Heart right ventricle (tissue), 16 donors: ENCODE measurements at regions not wholly inside any gene's neighbourhood (a gene's known extent, or its start where the extent isn't known, plus 50 kb on each side); places are given as distances from the start of the nearest gene placed in this dataset.

ENCODE experiments used
- ATAC-seq, 8 donors: fragments of 200-7000 bp; cut with Tn5 transposase; one replicate each; pipeline ENCODE4 v1.9.1; 2020; ENCODE audit warnings: mild to moderate bottlenecking in 8 of 8, moderate library complexity in 8 of 8, moderate number of reproducible peaks in 1 of 8
- DNase-seq, 2 donors: peaks; one replicate each; pipeline ENCODE4 v3.0.0-alpha.2; 2020
- H3K27ac ChIP-seq, 10 donors: fragments of 200-600 bp; sonication (generic) in 2 of 10; one replicate each; pipeline versions ENCODE4 v1.5.0 to v1.8.0; 2020 to 2022; ENCODE audit warnings: mild to moderate bottlenecking in 3 of 10
- H3K27me3 ChIP-seq, 7 donors: fragments of 200-600 bp; one replicate each; pipeline ENCODE4 v1.8.0; 2021 to 2022; ENCODE audit warnings: mild to moderate bottlenecking in 2 of 7
- H3K36me3 ChIP-seq, 9 donors: fragments of 200-600 bp; sonication (generic) in 1 of 9; one replicate each; pipeline versions ENCODE4 v1.5.0 to v1.8.0; 2020 to 2022; ENCODE audit warnings: mild to moderate bottlenecking in 2 of 9
- H3K4me1 ChIP-seq, 9 donors: fragments of 200-600 bp; sonication (generic) in 1 of 9; one replicate each; pipeline versions ENCODE4 v1.5.0 to v1.8.0; 2020 to 2022; ENCODE audit warnings: mild to moderate bottlenecking in 4 of 9
- H3K4me3 ChIP-seq, 10 donors: fragments of 200-600 bp; sonication (generic) in 2 of 10; one replicate each; pipeline versions ENCODE4 v1.5.0 to v1.8.0; 2020 to 2022; ENCODE audit warnings: mild to moderate bottlenecking in 7 of 10, moderate library complexity in 2 of 10
- H3K9me3 ChIP-seq, 11 donors: fragments of 200-600 bp in 10 of 11; sonication (generic) in 2 of 11; one replicate each; pipeline versions ENCODE4 v1.5.0 to v1.8.0; 2013 to 2022; ENCODE audit warnings: mild to moderate bottlenecking in 2 of 11, control low read depth in 1 of 11, moderate library complexity in 1 of 11
- WGBS, 2 donors: extraction: QIAGEN DNeasy Blood & Tissue Kit; methylation state at CpG; one replicate each; pipeline ENCODE4 v1.1.7; 2013; ENCODE audit warnings: inconsistent platforms in 1 of 2; 5-methylcytosine and 5-hydroxymethylcytosine counted together
- intact Hi-C, 10 donors: fragments of 100-400 bp; cut with DNase I; formaldehyde crosslinking; loops; one replicate each; pipeline versions ENCODE4 v1.11.1 to v1.14.2; 2022
- TF ChIP-seq, protein P1 (sequence below), 9 donors: fragments of 200-600 bp; sonication (generic) in 2 of 9; IDR thresholded peaks; one replicate each; pipeline versions ENCODE4 v1.5.0 to v1.8.0; 2021 to 2022; ENCODE audit warnings: antibody characterized with exemption in 9 of 9, mild to moderate bottlenecking in 5 of 9, moderate library complexity in 1 of 9
- donor health status: Arrhythmogenic right ventricular cardiomyopathy.
- donor health status: ischemic (EF 13 %, LVEDD 7.1; RV severe dilation, severe dysfunction).
- donor health status: healthy with polysubstance abuse.
- donor health status: DM: no; HTN: yes; CAD: no.
- donor health status: DM: no; HTN: no; CAD: no.
- donor health status: ischemic (EF 25% LVEDD 6.9; RV normal size, moderate dysfunction).
- donor health status: ischemic (EF 25% LVEDD 5.7; RV mildly dilated, moderate dysfunction).
- donor health status: healthy.
- donor health status: DM: yes; HTN: yes; CAD: no.
- donor health status: Ischemic cardiomyopathy.
- donor health status: ischemic (EF 35%, LVEDD 5.7; RV mildly dilated, moderate dysfunction).
- donor health status: nonischemic (EF 11% LVEDD 7.7; RV severe dilation, severe dysfunction).
- donor health status: DM: yes; HTN: yes; CAD: no.
- donor health status: PGD.
- donor health status: ischemic (EF 29% LVEDD 5.4; RV normal size, mild dysfunction).
- donor health status: nonischemic (EF 23%, LVEDD 6.1; RV moderate dilation, normal function).

DNA sequence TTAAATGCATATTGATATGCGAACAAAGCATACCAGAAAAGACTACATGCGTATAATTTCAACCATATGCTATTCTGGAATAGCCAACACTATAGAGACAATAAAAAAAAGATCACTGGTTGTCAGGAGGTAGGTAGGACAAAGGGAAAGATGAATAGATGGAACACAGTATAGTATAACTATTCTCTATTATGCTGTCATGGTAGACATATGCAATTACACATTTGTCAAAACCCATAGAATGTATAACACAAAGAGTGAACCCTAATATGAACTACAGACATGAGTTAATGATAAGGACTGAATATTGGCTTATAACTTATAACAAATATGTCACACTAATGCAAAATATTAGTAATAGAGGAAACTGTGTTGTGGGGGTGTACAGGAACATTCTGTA lies 460.8 kb downstream of the TAF11L14 start:
- no peaks in the 10 kb centered on the region for H3K36me3 ChIP-seq
- intact Hi-C loops = no loop called here

DNA sequence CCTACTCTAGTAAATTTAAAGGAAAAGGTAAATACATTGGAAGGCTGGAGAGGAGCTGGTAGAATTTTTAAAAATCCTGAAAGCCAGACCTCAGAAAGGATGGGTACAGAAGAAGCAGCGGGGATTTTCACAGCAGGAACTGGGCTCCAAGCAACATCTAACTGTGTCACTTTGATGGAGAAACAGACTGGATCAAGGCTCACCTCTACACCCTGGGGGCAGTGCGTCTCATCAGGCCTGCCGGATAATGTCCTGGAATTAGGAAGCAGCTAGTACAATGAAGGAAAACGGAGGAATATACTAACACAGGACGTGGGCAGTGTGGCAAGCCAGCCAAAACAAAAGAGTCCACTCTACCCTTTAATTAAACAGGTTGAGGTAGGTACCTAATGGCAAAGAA lies 463.6 kb downstream of the TAF11L14 start:
- Histone ChIP-seq H3K27ac (no peak overlapping the region), H3K9me3 (no peaks in the 10 kb centered on the region), H3K4me3 (no peak overlapping the region), H3K27me3 (no peaks in the 10 kb centered on the region), H3K36me3 (no peaks in the 10 kb centered on the region), H3K4me1 (no peaks in the 10 kb centered on the region)
- ATAC-seq (no peak), DNase-seq (no peak)
- intact Hi-C loops = no loop called here
- 53 to 54% methylated on average over 5 of the region's 5 CpGs for WGBS, 2 donors
- TF ChIP-seq, protein P1, sequence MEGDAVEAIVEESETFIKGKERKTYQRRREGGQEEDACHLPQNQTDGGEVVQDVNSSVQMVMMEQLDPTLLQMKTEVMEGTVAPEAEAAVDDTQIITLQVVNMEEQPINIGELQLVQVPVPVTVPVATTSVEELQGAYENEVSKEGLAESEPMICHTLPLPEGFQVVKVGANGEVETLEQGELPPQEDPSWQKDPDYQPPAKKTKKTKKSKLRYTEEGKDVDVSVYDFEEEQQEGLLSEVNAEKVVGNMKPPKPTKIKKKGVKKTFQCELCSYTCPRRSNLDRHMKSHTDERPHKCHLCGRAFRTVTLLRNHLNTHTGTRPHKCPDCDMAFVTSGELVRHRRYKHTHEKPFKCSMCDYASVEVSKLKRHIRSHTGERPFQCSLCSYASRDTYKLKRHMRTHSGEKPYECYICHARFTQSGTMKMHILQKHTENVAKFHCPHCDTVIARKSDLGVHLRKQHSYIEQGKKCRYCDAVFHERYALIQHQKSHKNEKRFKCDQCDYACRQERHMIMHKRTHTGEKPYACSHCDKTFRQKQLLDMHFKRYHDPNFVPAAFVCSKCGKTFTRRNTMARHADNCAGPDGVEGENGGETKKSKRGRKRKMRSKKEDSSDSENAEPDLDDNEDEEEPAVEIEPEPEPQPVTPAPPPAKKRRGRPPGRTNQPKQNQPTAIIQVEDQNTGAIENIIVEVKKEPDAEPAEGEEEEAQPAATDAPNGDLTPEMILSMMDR (IDR thresholded peaks at IDR 0.05) = no peak

More for the DNA sequence above, 460.8 kb downstream of the TAF11L14 start:
- DNase-seq = no peak
- Histone ChIP-seq H3K4me3 (no peak overlapping the region), H3K27me3 (no peaks in the 10 kb centered on the region), H3K27ac (no peak overlapping the region), H3K4me1 (no peaks in the 10 kb centered on the region), H3K9me3 (no peaks in the 10 kb centered on the region)
- no peak for ATAC-seq
- WGBS, 2 donors = 89% methylated on average over 2 of the region's 2 CpGs
- TF ChIP-seq, protein P1 (IDR thresholded peaks at IDR 0.05) = no peak

DNA sequence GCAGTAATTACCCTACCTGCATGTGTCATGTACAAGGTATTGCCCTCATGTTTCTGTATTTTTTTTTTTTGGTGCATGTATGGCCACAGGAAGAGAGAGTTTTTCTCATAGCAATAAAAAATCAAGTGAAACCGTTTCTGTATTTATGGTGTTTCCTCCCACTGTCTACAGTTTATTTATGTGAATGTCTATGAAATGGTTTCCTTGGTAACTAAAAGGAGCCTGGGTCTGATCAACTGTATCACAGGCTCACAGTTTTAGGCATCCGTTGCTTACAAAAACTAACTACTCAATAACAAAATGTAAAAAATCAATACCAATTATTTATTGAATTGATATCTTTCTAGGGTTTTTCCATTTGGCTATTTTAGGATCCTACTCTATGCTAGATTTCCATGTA lies 464.4 kb downstream of the TAF11L14 start:
- intact Hi-C loops = no loop called here
- Histone ChIP-seq H3K4me1 (no peaks in the 10 kb centered on the region), H3K27ac (no peak overlapping the region), H3K4me3 (no peak overlapping the region), H3K36me3 (no peaks in the 10 kb centered on the region), H3K9me3 (peaks cover 0 to 1% (median 0%) of the 10 kb centered on the region in 11 donors), H3K27me3 (no peaks in the 10 kb centered on the region)
- 53 to 60% methylated on average over 2 of the region's 2 CpGs for WGBS, 2 donors
- no peak for DNase-seq
- TF ChIP-seq, protein P1 (IDR thresholded peaks at IDR 0.05) = no peak
- no peak for ATAC-seq

DNA sequence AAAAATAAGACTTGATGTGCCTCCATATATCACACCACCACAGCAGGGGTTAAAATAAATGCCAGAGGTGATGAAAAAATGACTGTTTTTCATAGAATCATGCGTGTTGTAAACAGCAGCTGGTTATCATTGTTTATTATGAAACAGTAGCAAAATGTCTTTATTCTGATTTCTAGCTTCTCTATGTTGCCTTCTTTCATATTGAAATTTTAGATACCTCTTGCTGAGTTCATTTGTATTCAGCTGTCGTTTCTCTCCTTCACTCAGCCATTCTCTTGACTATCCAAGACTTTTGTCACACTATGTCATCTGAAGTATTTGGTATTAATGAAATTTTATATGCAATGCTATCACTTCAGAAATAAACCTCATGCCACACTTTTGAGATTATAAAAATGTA lies 465.0 kb downstream of the TAF11L14 start:
- TF ChIP-seq, protein P1 (IDR thresholded peaks at IDR 0.05) = no peak
- H3K4me3 ChIP-seq = no peak overlapping the region
- no peaks in the 10 kb centered on the region for H3K4me1 ChIP-seq
- peaks cover 0 to 3% (median 0%) of the 10 kb centered on the region in 11 donors for H3K9me3 ChIP-seq
- H3K27ac ChIP-seq = no peak overlapping the region
- H3K27me3 ChIP-seq = no peaks in the 10 kb centered on the region
- intact Hi-C loops = no loop called here
- H3K36me3 ChIP-seq = no peaks in the 10 kb centered on the region
- DNase-seq (no peak), ATAC-seq (no peak)
- WGBS, 2 donors = 37 to 39% methylated on average over 2 of the region's 2 CpGs

DNA sequence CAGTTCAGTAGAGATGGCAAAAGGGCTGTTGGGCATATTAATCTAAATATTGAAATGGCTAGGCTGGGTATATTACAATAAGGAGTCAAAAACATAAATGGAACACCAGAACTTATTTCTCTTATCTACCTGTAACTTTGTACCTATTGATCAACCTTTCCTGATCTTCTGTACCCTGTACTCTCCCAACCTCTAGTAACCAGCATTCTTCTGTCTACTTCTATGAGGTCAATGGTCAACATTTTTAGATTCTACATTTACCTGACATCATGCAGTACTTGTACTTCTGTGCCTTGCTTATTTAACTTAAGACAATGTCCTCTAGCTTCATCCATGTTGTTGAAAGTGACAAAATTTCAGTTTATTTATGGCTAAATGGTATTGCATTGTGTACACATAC lies 467.3 kb downstream of the TAF11L14 start:
- TF ChIP-seq, protein P1 (IDR thresholded peaks at IDR 0.05) = no peak
- no peak for DNase-seq
- no peaks in the 10 kb centered on the region for H3K4me1 ChIP-seq
- no peak overlapping the region for H3K27ac ChIP-seq
- intact Hi-C loops = no loop called here
- H3K27me3 ChIP-seq = no peaks in the 10 kb centered on the region
- ATAC-seq = no peak
- no peaks in the 10 kb centered on the region for H3K36me3 ChIP-seq
- H3K9me3 ChIP-seq = peaks cover 0 to 3% (median 0%) of the 10 kb centered on the region in 11 donors
- no peak overlapping the region for H3K4me3 ChIP-seq
